Thymus (tissue), 11 donors: ENCODE measurements at regions not wholly inside any gene's neighbourhood (a gene's known extent, or its start where the extent isn't known, plus 50 kb on each side); places are given as distances from the start of the nearest gene placed in this dataset.
"Not testable (repeated sequence)": the region's sequence is repeated elsewhere in the genome, so short reads cannot be mapped to it uniquely, and the experiment has no call there.

Experiments
- DNase-seq, 9 donors: peaks; one replicate each; pipeline ENCODE4 v3.0.0-alpha.2; 2013; ENCODE audit warnings: low spot score in 9 of 9, low read depth in 6 of 9, missing footprints in 1 of 9
- H3K27ac ChIP-seq, 2 donors: one replicate each; pipeline ENCODE4 v1.5.1; 2013; ENCODE audit warnings: control low read depth in 1 of 2, low read depth in 1 of 2, low read length in 1 of 2, mild to moderate bottlenecking in 1 of 2, moderate library complexity in 1 of 2
- H3K27me3 ChIP-seq, 2 donors: one replicate each; pipeline ENCODE4 v1.5.1; 2013; ENCODE audit warnings: low read length in 1 of 2; ENCODE audit not compliant: control insufficient read depth in 2 of 2, insufficient read depth in 1 of 2
- H3K36me3 ChIP-seq, 2 donors: one replicate each; pipeline ENCODE4 v1.5.1; 2013; ENCODE audit warnings: low read length in 1 of 2, mild to moderate bottlenecking in 1 of 2, moderate library complexity in 1 of 2; ENCODE audit not compliant: control insufficient read depth in 2 of 2, insufficient read depth in 2 of 2
- H3K4me1 ChIP-seq, 2 donors: one replicate each; pipeline ENCODE4 v1.5.1; 2013; ENCODE audit warnings: low read length in 2 of 2; ENCODE audit not compliant: control insufficient read depth in 2 of 2, insufficient read depth in 2 of 2
- H3K4me3 ChIP-seq, 2 donors: one replicate each; pipeline ENCODE4 v1.5.1; 2013; ENCODE audit warnings: low read length in 2 of 2, control low read depth in 1 of 2, mild to moderate bottlenecking in 1 of 2
- H3K9me3 ChIP-seq, 2 donors: one replicate each; pipeline ENCODE4 v1.5.1; 2013; ENCODE audit warnings: low read length in 1 of 2, mild to moderate bottlenecking in 1 of 2; ENCODE audit not compliant: control insufficient read depth in 2 of 2, insufficient read depth in 1 of 2
- WGBS: extraction: QIAGEN DNeasy Blood & Tissue Kit; methylation state at CpG from one replicate; pipeline ENCODE4 v1.1.7; 2013; 5-methylcytosine and 5-hydroxymethylcytosine counted together
- donor health status: healthy.

- not testable (repeated sequence) for H3K4me1 ChIP-seq, H3K27me3 ChIP-seq, DNase-seq, H3K27ac ChIP-seq, H3K9me3 ChIP-seq, H3K4me3 ChIP-seq
- no CpG with 5 or more reads among the region's 2 CpGs for WGBS
- peaks cover 3 to 17% of the 10 kb centered on the region in 2 donors for H3K36me3 ChIP-seq
These were observed 100.5 kb upstream of the PZP start for GRCh38 chr12:9308745-9309144.

GRCh38 chr12:9308163-9308562 lies 100.0 kb upstream of the PZP start:
- not testable (repeated sequence) for H3K4me1 ChIP-seq, H3K9me3 ChIP-seq
- 97% methylated on average over 10 of the region's 10 CpGs for WGBS

GRCh38 chr12:9307255-9307654 lies 99.1 kb upstream of the PZP start:
- WGBS: 96% methylated on average over 5 of the region's 5 CpGs
- H3K27ac ChIP-seq, H3K9me3 ChIP-seq, H3K4me3 ChIP-seq, DNase-seq, H3K4me1 ChIP-seq, H3K27me3 ChIP-seq: not testable (repeated sequence)
- H3K36me3 ChIP-seq: peaks cover under 1 to 11% of the 10 kb centered on the region in 2 donors

More at GRCh38 chr12:9308163-9308562, 100.0 kb upstream of the PZP start:
- H3K4me3 ChIP-seq, H3K27ac ChIP-seq, DNase-seq, H3K27me3 ChIP-seq: not testable (repeated sequence)
- peaks cover 3 to 17% of the 10 kb centered on the region in 2 donors for H3K36me3 ChIP-seq

- H3K4me3 ChIP-seq, H3K27ac ChIP-seq, H3K27me3 ChIP-seq, H3K36me3 ChIP-seq, DNase-seq, H3K4me1 ChIP-seq, H3K9me3 ChIP-seq: not testable (repeated sequence)
- WGBS: 95% methylated on average over 5 of the region's 12 CpGs
These were observed 97.8 kb upstream of the PZP start for GRCh38 chr12:9306004-9306403.

GRCh38 chr12:9304540-9304939 lies 96.3 kb upstream of the PZP start:
- 98% methylated on average over 13 of the region's 13 CpGs for WGBS
- not testable (repeated sequence) for H3K9me3 ChIP-seq, H3K4me3 ChIP-seq, H3K36me3 ChIP-seq, H3K27ac ChIP-seq, DNase-seq, H3K27me3 ChIP-seq, H3K4me1 ChIP-seq

GRCh38 chr12:9295872-9296271 lies 87.7 kb upstream of the PZP start:
- H3K9me3 ChIP-seq, DNase-seq, H3K27ac ChIP-seq, H3K36me3 ChIP-seq, H3K4me3 ChIP-seq, H3K4me1 ChIP-seq, H3K27me3 ChIP-seq: not testable (repeated sequence)
- WGBS: 71% methylated on average over 4 of the region's 13 CpGs

GRCh38 chr12:9294072-9294620 lies 86.0 kb upstream of the PZP start:
- not testable (repeated sequence) for H3K27ac ChIP-seq, H3K4me1 ChIP-seq, H3K9me3 ChIP-seq, DNase-seq, H3K36me3 ChIP-seq, H3K27me3 ChIP-seq, H3K4me3 ChIP-seq
- 82% methylated on average over 13 of the region's 16 CpGs for WGBS

GRCh38 chr12:9293391-9293790 lies 85.2 kb upstream of the PZP start:
- H3K27me3 ChIP-seq, H3K36me3 ChIP-seq, H3K9me3 ChIP-seq, H3K4me3 ChIP-seq, H3K27ac ChIP-seq, DNase-seq, H3K4me1 ChIP-seq: not testable (repeated sequence)
- no CpG with 5 or more reads among the region's 3 CpGs for WGBS

- H3K4me1 ChIP-seq, H3K27me3 ChIP-seq, DNase-seq, H3K36me3 ChIP-seq, H3K27ac ChIP-seq, H3K4me3 ChIP-seq, H3K9me3 ChIP-seq: not testable (repeated sequence)
- WGBS: 38% methylated on average over 1 of the region's 5 CpGs
These were observed 81.8 kb upstream of the PZP start for GRCh38 chr12:9289984-9290383.

GRCh38 chr12:9284724-9285123 lies 76.5 kb upstream of the PZP start:
- H3K9me3 ChIP-seq, DNase-seq, H3K36me3 ChIP-seq, H3K4me1 ChIP-seq, H3K27ac ChIP-seq, H3K27me3 ChIP-seq: not testable (repeated sequence)
- 38% methylated on average over 1 of the region's 7 CpGs for WGBS
- peak overlapping the region in 1 of 2 donors; percentile 22 for H3K4me3 ChIP-seq
